HG03558 (cell line): ENCODE measurements at regions not wholly inside any gene's neighbourhood (a gene's known extent, or its start where the extent isn't known, plus 50 kb on each side); places are given as distances from the start of the nearest gene placed in this dataset.

Experiments used
- ATAC-seq: cut with Tn5 transposase; IDR thresholded peaks from one replicate; pipeline ENCODE4 v1.9.1; 2021; ENCODE audit warnings: moderate number of reproducible peaks; ENCODE audit not compliant: unreplicated experiment; ENCODE audit errors: extremely low read depth

GRCh38 chr4:182133033-182133432 lies 110.2 kb upstream of the TENM3 start:
- no peak for ATAC-seq

GRCh38 chr4:182134261-182134660 lies 108.9 kb upstream of the TENM3 start:
- ATAC-seq, result no peak

- ATAC-seq, result no peak
Observed at GRCh38 chr4:182136201-182136600, 107.0 kb upstream of the TENM3 start.

GRCh38 chr4:182137343-182137742 lies 105.9 kb upstream of the TENM3 start:
- ATAC-seq, result no peak

- ATAC-seq, result no peak
Observed at GRCh38 chr4:182139491-182139890, 103.7 kb upstream of the TENM3 start.

GRCh38 chr4:182140547-182140946 lies 102.7 kb upstream of the TENM3 start:
- no peak for ATAC-seq

- no peak for ATAC-seq
Observed at GRCh38 chr4:182141061-182141460, 102.1 kb upstream of the TENM3 start.

- ATAC-seq, result no peak
Observed at GRCh38 chr4:182142176-182143085, 100.8 kb upstream of the TENM3 start.

- no peak for ATAC-seq
Observed at GRCh38 chr4:182143086-182143821, 99.9 kb upstream of the TENM3 start.

GRCh38 chr4:182143822-182144625 lies 99.2 kb upstream of the TENM3 start:
- ATAC-seq, result no peak

- no peak for ATAC-seq
Observed at GRCh38 chr4:182144626-182145333, 98.4 kb upstream of the TENM3 start.

GRCh38 chr4:182145334-182145905 lies 97.8 kb upstream of the TENM3 start:
- no peak for ATAC-seq

GRCh38 chr4:182147391-182147790 lies 95.8 kb upstream of the TENM3 start:
- no peak for ATAC-seq

GRCh38 chr4:182150645-182151044 lies 92.6 kb upstream of the TENM3 start:
- ATAC-seq, result no peak

GRCh38 chr4:182155806-182156205 lies 87.4 kb upstream of the TENM3 start:
- ATAC-seq, result no peak

- no peak for ATAC-seq
Observed at GRCh38 chr4:182163180-182163579, 80.0 kb upstream of the TENM3 start.

- ATAC-seq, result no peak
Observed at GRCh38 chr4:182169572-182169971, 73.6 kb upstream of the TENM3 start.

- no peak for ATAC-seq
Observed at GRCh38 chr4:182169987-182170386, 73.2 kb upstream of the TENM3 start.

GRCh38 chr4:182170417-182170935 lies 72.7 kb upstream of the TENM3 start:
- ATAC-seq, result no peak
